ENCODE measurements at regions not wholly inside any gene's neighbourhood (a gene's known extent, or its start where the extent isn't known, plus 50 kb on each side); places are given as distances from the start of the nearest gene placed in this dataset.

DNA sequence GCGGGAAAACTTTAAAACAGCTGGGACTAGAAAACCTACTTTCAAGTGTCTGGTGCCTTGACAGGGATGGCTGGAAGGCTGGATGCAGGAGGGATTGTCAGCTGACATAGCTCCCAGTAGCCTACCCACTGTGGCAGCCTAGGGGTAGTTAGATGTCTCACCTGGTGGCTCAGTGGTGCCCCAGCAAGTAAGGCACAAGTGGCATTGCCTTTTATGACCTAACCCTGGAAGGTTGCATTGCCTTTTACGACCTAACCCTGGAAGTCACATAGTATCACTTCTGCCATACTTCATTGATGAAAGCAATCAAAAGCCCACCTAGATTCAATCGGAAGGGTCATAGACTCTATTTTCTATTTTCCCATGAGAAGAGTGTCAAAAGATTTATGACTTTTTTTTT lies 724.7 kb upstream of the TBX3 start:
- no peak for TF ChIP-seq Cebpa-rat (IDR thresholded peaks at IDR 0.05)
- Histone ChIP-seq H3K27ac (no peak overlapping the region), H3K4me3 (no peak overlapping the region), H3K9me3 (replicated peaks in 1 of 11) (no peaks in the 10 kb centered on the region), H3K36me3 (no peaks in the 10 kb centered on the region), H4K20me1 (no peaks in the 10 kb centered on the region), H3K27me3 (no peaks in the 10 kb centered on the region), H3K4me2 (no peak overlapping the region), H3K9ac (no peak overlapping the region), H3K4me1 (no peaks in the 10 kb centered on the region)

GRCh38 chr12:115407723-115408122 lies 723.7 kb upstream of the TBX3 start:
- Histone ChIP-seq H3K4me2 (no peak overlapping the region), H3K4me1 (no peaks in the 10 kb centered on the region), H4K20me1 (no peaks in the 10 kb centered on the region), H3K4me3 (no peak overlapping the region), H3K36me3 (no peaks in the 10 kb centered on the region), H3K9ac (no peak overlapping the region), H3K27me3 (no peaks in the 10 kb centered on the region), H3K9me3 (replicated peaks in 1 of 11) (no peaks in the 10 kb centered on the region), H3K27ac (no peak overlapping the region)
- TF ChIP-seq Cebpa-rat (IDR thresholded peaks at IDR 0.05): no peak

DNA sequence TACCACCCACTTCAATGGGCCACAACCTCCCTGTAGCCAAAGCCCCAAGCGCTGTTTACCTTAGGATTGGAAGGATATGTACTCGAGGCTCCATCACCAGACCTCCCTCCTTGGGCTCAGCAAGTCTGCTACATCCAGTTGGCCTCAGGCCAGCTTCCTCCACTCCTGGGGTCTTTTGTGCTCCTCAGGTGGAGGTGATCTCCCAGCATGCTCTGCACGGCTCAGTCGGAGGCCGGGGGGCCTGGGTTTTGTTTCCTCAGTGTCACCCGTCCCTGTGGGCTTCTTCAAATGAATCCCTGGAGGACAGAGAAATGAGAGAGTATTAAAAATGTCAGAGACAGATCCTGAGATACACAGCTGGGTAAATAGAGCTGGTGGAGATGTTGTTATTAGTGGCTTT lies 723.1 kb upstream of the TBX3 start:
- Histone ChIP-seq H4K20me1 (no peaks in the 10 kb centered on the region), H3K27me3 (no peaks in the 10 kb centered on the region), H3K4me2 (no peak overlapping the region), H3K4me3 (no peak overlapping the region), H3K4me1 (no peaks in the 10 kb centered on the region), H3K9me3 (replicated peaks in 1 of 11) (no peaks in the 10 kb centered on the region), H3K36me3 (no peaks in the 10 kb centered on the region), H3K27ac (no peak overlapping the region), H3K9ac (no peak overlapping the region)
- no peak for TF ChIP-seq Cebpa-rat (IDR thresholded peaks at IDR 0.05)

DNA sequence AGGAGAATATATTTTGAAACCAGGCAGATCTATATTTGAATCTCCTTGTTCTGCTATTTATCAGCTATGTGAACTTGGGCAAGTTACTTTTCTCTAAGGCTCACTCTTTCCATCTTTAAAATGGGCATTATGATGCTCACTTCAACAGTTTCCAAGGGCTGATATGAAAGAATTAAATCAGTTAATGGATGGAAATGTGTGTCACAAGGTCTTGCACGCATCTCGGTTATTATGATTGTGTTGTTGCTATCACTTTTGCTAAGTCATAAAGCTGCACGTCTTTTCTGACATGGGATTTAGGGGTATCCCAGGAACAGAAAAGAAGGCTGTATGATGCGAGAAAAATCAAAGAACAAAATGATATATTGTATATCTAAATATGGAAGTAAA lies 721.5 kb upstream of the TBX3 start:
- Histone ChIP-seq H3K9ac (no peak overlapping the region), H3K36me3 (no peaks in the 10 kb centered on the region), H3K4me1 (no peaks in the 10 kb centered on the region), H3K27ac (no peak overlapping the region), H3K27me3 (no peaks in the 10 kb centered on the region), H3K4me2 (no peak overlapping the region), H4K20me1 (no peaks in the 10 kb centered on the region), H3K4me3 (no peak overlapping the region), H3K9me3 (replicated peaks in 1 of 11) (no peaks in the 10 kb centered on the region)
- TF ChIP-seq Cebpa-rat (IDR thresholded peaks at IDR 0.05): no peak

- H3K9ac ChIP-seq: no peak overlapping the region
- H3K9me3 ChIP-seq (replicated peaks in 1 of 11): no peaks in the 10 kb centered on the region
- no peaks in the 10 kb centered on the region for H3K4me1 ChIP-seq
- no peak overlapping the region for H3K4me2 ChIP-seq
- H3K4me3 ChIP-seq: no peak overlapping the region
- no peaks in the 10 kb centered on the region for H4K20me1 ChIP-seq
- no peak for TF ChIP-seq Cebpa-rat (IDR thresholded peaks at IDR 0.05)
- no peak overlapping the region for H3K27ac ChIP-seq
- no peaks in the 10 kb centered on the region for H3K27me3 ChIP-seq
- no peaks in the 10 kb centered on the region for H3K36me3 ChIP-seq
Observed at GRCh38 chr12:115404761-115405470, 720.9 kb upstream of the TBX3 start.

DNA sequence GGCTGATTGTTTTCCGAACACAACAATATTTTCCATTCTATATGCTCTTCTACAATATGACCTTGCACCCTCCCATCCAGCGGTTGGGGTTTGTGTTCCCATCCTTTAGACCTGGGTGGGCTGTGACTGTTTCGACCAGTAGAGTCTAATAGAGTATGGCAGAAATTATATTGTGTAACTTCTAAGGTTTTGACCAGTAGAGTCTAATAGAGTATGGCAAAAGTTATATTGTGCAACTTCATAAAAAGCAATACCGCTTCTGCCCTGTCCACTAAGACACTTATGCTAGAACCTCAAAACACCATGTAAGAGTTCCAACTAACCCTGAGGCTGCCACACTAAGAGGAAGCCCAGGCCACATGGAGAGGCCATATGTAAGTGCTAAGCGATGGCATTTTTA lies 719.7 kb upstream of the TBX3 start:
- H3K27ac ChIP-seq: no peak overlapping the region
- no peaks in the 10 kb centered on the region for H3K9me3 ChIP-seq (replicated peaks in 1 of 11)
- TF ChIP-seq Cebpa-rat (IDR thresholded peaks at IDR 0.05): no peak; a peak in 1 of 22 replicates
- no peaks in the 10 kb centered on the region for H3K36me3 ChIP-seq
- no peaks in the 10 kb centered on the region for H4K20me1 ChIP-seq
- H3K4me2 ChIP-seq: no peak overlapping the region
- no peaks in the 10 kb centered on the region for H3K27me3 ChIP-seq
- no peak overlapping the region for H3K4me3 ChIP-seq
- H3K9ac ChIP-seq: no peak overlapping the region
- no peaks in the 10 kb centered on the region for H3K4me1 ChIP-seq

GRCh38 chr12:115403253-115403652 lies 719.3 kb upstream of the TBX3 start:
- no peak for TF ChIP-seq Cebpa-rat (IDR thresholded peaks at IDR 0.05)

GRCh38 chr12:115402443-115403180 lies 718.6 kb upstream of the TBX3 start:
- no peak overlapping the region for H3K27ac ChIP-seq
- no peaks in the 10 kb centered on the region for H3K4me1 ChIP-seq
- H3K9ac ChIP-seq: no peak overlapping the region
- no peaks in the 10 kb centered on the region for H4K20me1 ChIP-seq
- H3K9me3 ChIP-seq (replicated peaks in 1 of 11): no peaks in the 10 kb centered on the region
- TF ChIP-seq Cebpa-rat (IDR thresholded peaks at IDR 0.05): peak in 3 of 11 experiments; percentile 16 to 45 (median 39); a peak in 4 of 22 replicates
- H3K27me3 ChIP-seq: no peaks in the 10 kb centered on the region
- no peak overlapping the region for H3K4me2 ChIP-seq
- H3K36me3 ChIP-seq: no peaks in the 10 kb centered on the region
- H3K4me3 ChIP-seq: no peak overlapping the region

More at GRCh38 chr12:115403253-115403652, 719.3 kb upstream of the TBX3 start:
- Histone ChIP-seq H3K9me3 (replicated peaks in 1 of 11) (no peaks in the 10 kb centered on the region), H3K27ac (no peak overlapping the region), H3K9ac (no peak overlapping the region), H3K4me2 (no peak overlapping the region), H3K36me3 (no peaks in the 10 kb centered on the region), H4K20me1 (no peaks in the 10 kb centered on the region), H3K4me3 (no peak overlapping the region), H3K4me1 (no peaks in the 10 kb centered on the region), H3K27me3 (no peaks in the 10 kb centered on the region)

DNA sequence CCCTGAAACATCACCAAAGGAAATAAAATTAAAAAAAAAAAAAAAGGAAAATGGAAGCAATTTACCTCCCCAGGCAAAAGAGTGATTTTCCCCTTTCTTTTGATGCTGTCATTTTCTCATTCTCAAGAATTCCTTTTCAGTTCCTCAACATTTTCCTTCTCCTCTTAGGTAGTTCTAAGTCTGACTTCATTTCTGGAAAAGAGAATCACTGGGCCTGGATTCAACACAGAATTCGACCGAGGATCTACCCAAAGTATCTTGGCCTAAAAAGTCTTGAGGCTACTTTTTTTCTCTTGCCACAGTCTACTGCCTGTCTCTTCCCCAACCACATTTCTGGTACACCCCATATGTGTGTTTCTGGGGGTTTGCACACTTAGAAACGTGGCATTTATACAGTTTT lies 717.8 kb upstream of the TBX3 start:
- no peak overlapping the region for H3K4me2 ChIP-seq
- H3K27ac ChIP-seq: no peak overlapping the region
- H3K27me3 ChIP-seq: no peaks in the 10 kb centered on the region
- no peak for TF ChIP-seq Cebpa-rat (IDR thresholded peaks at IDR 0.05)
- no peak overlapping the region for H3K9ac ChIP-seq
- H3K4me1 ChIP-seq: no peaks in the 10 kb centered on the region
- peaks cover 3 to 8% (median 4%) of the 10 kb centered on the region in 11 experiments; a peak in 21 of 22 replicates for H3K9me3 ChIP-seq (replicated peaks in 1 of 11)
- H3K4me3 ChIP-seq: no peak overlapping the region
- no peaks in the 10 kb centered on the region for H3K36me3 ChIP-seq
- H4K20me1 ChIP-seq: no peaks in the 10 kb centered on the region

GRCh38 chr12:115400011-115400410 lies 716.0 kb upstream of the TBX3 start:
- peaks cover 9 to 16% (median 13%) of the 10 kb centered on the region in 11 experiments; a peak in 21 of 22 replicates for H3K9me3 ChIP-seq (replicated peaks in 1 of 11)
- no peak overlapping the region for H3K4me3 ChIP-seq
- no peaks in the 10 kb centered on the region for H4K20me1 ChIP-seq
- no peaks in the 10 kb centered on the region for H3K27me3 ChIP-seq
- no peaks in the 10 kb centered on the region for H3K4me1 ChIP-seq
- no peak overlapping the region for H3K9ac ChIP-seq
- no peak for TF ChIP-seq Cebpa-rat (IDR thresholded peaks at IDR 0.05)
- no peaks in the 10 kb centered on the region for H3K36me3 ChIP-seq
- no peak overlapping the region for H3K27ac ChIP-seq
- no peak overlapping the region for H3K4me2 ChIP-seq

Measured in BLaER1 treated with 17β-estradiol and CSF1 and Interleukin-3, amounts not matched to agents 10 nM and 100 nM (cell line).